ENCODE measurements at regions not wholly inside any gene's neighbourhood (a gene's known extent, or its start where the extent isn't known, plus 50 kb on each side); places are given as distances from the start of the nearest gene placed in this dataset.

- TF ChIP-seq CTCF (conservative IDR thresholded peaks at IDR 0.05): no peak
- no peak for TF ChIP-seq ZFX (IDR thresholded peaks at IDR 0.05)
These were observed 362.3 kb upstream of the MTPN start for GRCh38 chr7:136339464-136339863.

Data from C4-2B (cell line).